HepG2 (cell line): ENCODE measurements at regions not wholly inside any gene's neighbourhood (a gene's known extent, or its start where the extent isn't known, plus 50 kb on each side); places are given as distances from the start of the nearest gene placed in this dataset.

Source experiments
- BRD4 ChIP-seq: sonication (generic); formaldehyde crosslinking; IDR thresholded peaks from 2 replicates; pipeline ENCODE4 v1.4.0; 2020; ENCODE audit warnings: missing genetic modification reagents
- JDP2 ChIP-seq: sonication (generic); formaldehyde crosslinking; IDR thresholded peaks from 2 replicates; pipeline ENCODE4 v1.8.1; 2022; ENCODE audit warnings: missing genetic modification reagents, borderline replicate concordance
- JUNB ChIP-seq: sonication (generic); formaldehyde crosslinking; IDR thresholded peaks from 2 replicates; pipeline ENCODE4 v1.8.0; 2022; ENCODE audit warnings: missing genetic modification reagents, mild to moderate bottlenecking, borderline replicate concordance
- POLR2A ChIP-seq, 2 experiments: IDR thresholded peaks; 2 replicates each; pipeline ENCODE4 v1.6.1; 2011; ENCODE audit warnings: low read depth in 2 of 2, low read length in 2 of 2, mild to moderate bottlenecking in 1 of 2, moderate library complexity in 1 of 2; ENCODE audit not compliant: insufficient read depth in 1 of 2
- POLR2AphosphoS5 ChIP-seq: IDR thresholded peaks from 2 replicates; pipeline ENCODE4 v1.6.1; 2012; ENCODE audit warnings: low read depth, low read length
- ZBTB39 ChIP-seq: sonication (generic); formaldehyde crosslinking; IDR thresholded peaks from 2 replicates; pipeline ENCODE4 v1.5.0; 2020; ENCODE audit warnings: missing genetic modification reagents
- ZNF292 ChIP-seq: sonication (generic); formaldehyde crosslinking; IDR thresholded peaks from 2 replicates; pipeline ENCODE4 v1.8.1; 2022; ENCODE audit warnings: mild to moderate bottlenecking, low read depth, missing genetic modification reagents, borderline replicate concordance

- TF ChIP-seq JUNB (CRISPR knock-in tag), result no peak
- TF ChIP-seq POLR2A (IDR thresholded peaks at IDR 0.05; ENCODE audit: insufficient read depth in 1 of 2, low read depth in 2 of 2, low read length in 2 of 2), result no peak
- TF ChIP-seq POLR2AphosphoS5, result no peak
- TF ChIP-seq ZNF292 (CRISPR knock-in tag), result no peak
- no peak for TF ChIP-seq ZBTB39 (CRISPR knock-in tag)
- TF ChIP-seq BRD4 (CRISPR knock-in tag), result no peak
- TF ChIP-seq JDP2 (CRISPR knock-in tag), result no peak
Measured at GRCh38 chr18:73985855-73986625, 161.6 kb downstream of the FBXO15 start.
